H1 (cell line): ENCODE measurements at regions not wholly inside any gene's neighbourhood (a gene's known extent, or its start where the extent isn't known, plus 50 kb on each side); places are given as distances from the start of the nearest gene placed in this dataset.
A peak's percentile ranks its signal among the peaks of the same experiment; 100 is the strongest.

ENCODE experiments used
- CTCF ChIA-PET: fragments of 300-600 bp; sonication (Branson Sonifier 250); formaldehyde crosslinking; loops from one replicate; lab custom pipeline; 2021; ENCODE audit not compliant: partially characterized antibody; lab: Charles Lee
- POLR2A ChIA-PET: fragments of 300-600 bp; sonication (Branson Sonifier 250); formaldehyde crosslinking; loops from one replicate; lab custom pipeline; 2021; ENCODE audit warnings: inconsistent platforms; ENCODE audit not compliant: partially characterized antibody; lab: Charles Lee
- DNase-seq, 2 experiments: peaks; one replicate each; pipeline versions ENCODE4 v3.0.0 to v3.0.0-alpha.2; 2010 to 2022; ENCODE audit warnings: low spot score in 2 of 2, low read depth in 1 of 2, mixed read lengths in 1 of 2
- FAIRE-seq: peaks from 2 replicates; lab custom pipeline; 2011; peaks lifted over from hg19 to GRCh38; lab: Jason Lieb, UNC
- H2AFZ ChIP-seq: 2 replicates; pipeline ENCODE4 v1.8.1; 2012; ENCODE audit warnings: low read length, inconsistent platforms
- H2AK5ac ChIP-seq: 2 replicates; pipeline ENCODE4 v1.6.1; 2013; ENCODE audit warnings: low read depth, low read length
- H2BK120ac ChIP-seq: replicated peaks from 2 replicates; pipeline ENCODE3; 2013; ENCODE audit warnings: low read depth, low read length, inconsistent platforms
- H2BK12ac ChIP-seq: 2 replicates; pipeline ENCODE4 v1.6.1; 2013; ENCODE audit warnings: low read depth, low read length
- H2BK15ac ChIP-seq: 2 replicates; pipeline ENCODE4 v1.6.1; 2013; ENCODE audit warnings: low read length
- H2BK20ac ChIP-seq: 2 replicates; pipeline ENCODE4 v1.6.1; 2013; ENCODE audit warnings: low read length
- H2BK5ac ChIP-seq: 2 replicates; pipeline ENCODE4 v1.6.1; 2013; ENCODE audit warnings: low read depth, low read length
- H3K14ac ChIP-seq: 2 replicates; pipeline ENCODE4 v1.6.1; 2013; ENCODE audit warnings: inconsistent platforms; ENCODE audit not compliant: insufficient read length
- H3K18ac ChIP-seq: 2 replicates; pipeline ENCODE4 v1.6.1; 2013; ENCODE audit warnings: low read length; ENCODE audit errors: extremely low read depth
- H3K23ac ChIP-seq: 2 replicates; pipeline ENCODE4 v1.6.1; 2013; ENCODE audit warnings: inconsistent platforms; ENCODE audit not compliant: insufficient read length
- H3K23me2 ChIP-seq: 2 replicates; pipeline ENCODE4 v1.6.1; 2013; ENCODE audit warnings: low read depth, low read length
- H3K27ac ChIP-seq: 2 replicates; pipeline ENCODE4 v1.6.1; 2011; ENCODE audit warnings: low read depth, low read length, inconsistent platforms
- H3K27me3 ChIP-seq, 4 experiments: replicated peaks in 1 of 4; 1 replicate in 1 of 4; 2 replicates in 3 of 4; pipeline versions ENCODE4 v1.6.1 to v1.8.1; 2011 to 2013; ENCODE audit warnings: low read length in 3 of 4, mild to moderate bottlenecking in 3 of 4, inconsistent platforms in 2 of 4, mixed read lengths in 2 of 4, moderate library complexity in 1 of 4; ENCODE audit not compliant: control insufficient read depth in 3 of 4, insufficient read depth in 3 of 4; ENCODE audit errors: extremely low read depth in 1 of 4
- H3K36me3 ChIP-seq, 4 experiments: 2 replicates each; pipeline versions ENCODE4 v1.6.1 to v1.8.1; 2011 to 2013; ENCODE audit warnings: mild to moderate bottlenecking in 4 of 4, low read length in 3 of 4, moderate library complexity in 2 of 4, control low read depth in 1 of 4, inconsistent platforms in 1 of 4; ENCODE audit not compliant: insufficient read depth in 4 of 4, control insufficient read depth in 2 of 4
- H3K4ac ChIP-seq: replicated peaks from 2 replicates; pipeline ENCODE3; 2013; ENCODE audit warnings: low read length, low read depth, mixed read lengths, inconsistent platforms; ENCODE audit not compliant: insufficient read length
- H3K4me1 ChIP-seq, 4 experiments: replicated peaks in 1 of 4; 1 replicate in 1 of 4; 2 replicates in 3 of 4; pipeline versions ENCODE4 v1.6.1 to v1.8.1; 2011 to 2013; ENCODE audit warnings: low read length in 3 of 4, inconsistent platforms in 2 of 4, mixed read lengths in 1 of 4; ENCODE audit not compliant: insufficient read depth in 4 of 4, control insufficient read depth in 3 of 4
- H3K4me2 ChIP-seq, 2 experiments: 2 replicates each; pipeline versions ENCODE4 v1.6.1 to v1.8.1; 2011 to 2013; ENCODE audit warnings: low read depth in 2 of 2, low read length in 2 of 2, control low read depth in 1 of 2, inconsistent platforms in 1 of 2, mild to moderate bottlenecking in 1 of 2; ENCODE audit not compliant: insufficient read depth in 1 of 2
- H3K4me3 ChIP-seq, 4 experiments: fragments of 200-600, 300-600 bp in 1 of 4; sonication (generic), shearing (Covaris generic), sonication (Bioruptor Twin) in 1 of 4; 2 replicates each; pipeline versions ENCODE4 v1.5.1 to v1.8.1; 2011 to 2016; ENCODE audit warnings: low read length in 4 of 4, low read depth in 3 of 4, control low read depth in 2 of 4, inconsistent platforms in 2 of 4, mild to moderate bottlenecking in 2 of 4, mixed read lengths in 1 of 4, moderate library complexity in 1 of 4; ENCODE audit not compliant: insufficient read depth in 2 of 4; ENCODE audit errors: extremely low read depth in 1 of 4
- H3K56ac ChIP-seq: replicated peaks from 2 replicates; pipeline ENCODE3; 2013; ENCODE audit warnings: low read depth, mild to moderate bottlenecking, mixed read lengths, low read length, inconsistent platforms; ENCODE audit not compliant: insufficient read length
- H3K79me1 ChIP-seq: 2 replicates; pipeline ENCODE4 v1.6.1; 2013; ENCODE audit warnings: low read depth, low read length, control low read depth
- H3K79me2 ChIP-seq, 2 experiments: 2 replicates each; pipeline versions ENCODE4 v1.6.1 to v1.8.1; 2012 to 2013; ENCODE audit warnings: low read length in 2 of 2, mild to moderate bottlenecking in 2 of 2, inconsistent platforms in 1 of 2; ENCODE audit not compliant: insufficient read depth in 2 of 2, control insufficient read depth in 1 of 2
- H3K9ac ChIP-seq, 4 experiments: replicated peaks in 1 of 4; 1 replicate in 1 of 4; 2 replicates in 3 of 4; pipeline versions ENCODE4 v1.6.1 to v1.8.1; 2011 to 2013; ENCODE audit warnings: low read depth in 3 of 4, low read length in 3 of 4, control low read depth in 2 of 4, mild to moderate bottlenecking in 2 of 4, moderate library complexity in 2 of 4, inconsistent platforms in 1 of 4; ENCODE audit errors: extremely low read depth in 1 of 4
- H3K9me3 ChIP-seq, 2 experiments: 2 replicates each; pipeline versions ENCODE4 v1.6.1 to v1.8.1; 2012 to 2013; ENCODE audit warnings: mild to moderate bottlenecking in 2 of 2, moderate library complexity in 2 of 2, control low read depth in 1 of 2, inconsistent platforms in 1 of 2, low read depth in 1 of 2, low read length in 1 of 2, mixed read lengths in 1 of 2; ENCODE audit not compliant: insufficient read depth in 2 of 2
- H4K20me1 ChIP-seq, 2 experiments: replicated peaks in 1 of 2; 2 replicates each; pipeline versions ENCODE3 to v1.8.1; 2011 to 2013; ENCODE audit warnings: inconsistent platforms in 2 of 2, low read length in 2 of 2, mild to moderate bottlenecking in 1 of 2; ENCODE audit not compliant: insufficient read depth in 2 of 2, control insufficient read depth in 1 of 2
- H4K5ac ChIP-seq: 2 replicates; pipeline ENCODE4 v1.6.1; 2013; ENCODE audit warnings: low read length, low read depth, mixed read lengths, inconsistent platforms; ENCODE audit not compliant: insufficient read length
- H4K8ac ChIP-seq: 2 replicates; pipeline ENCODE4 v1.8.0; 2013; ENCODE audit warnings: mild to moderate bottlenecking, moderate library complexity, low read length, inconsistent platforms; ENCODE audit not compliant: insufficient read depth; ENCODE audit errors: extremely low read depth
- H4K91ac ChIP-seq: replicated peaks from 2 replicates; pipeline ENCODE3; 2013; ENCODE audit warnings: low read length, mixed read lengths, inconsistent platforms; ENCODE audit not compliant: insufficient read length
- HDAC2 ChIP-seq, 2 experiments: fragments of 300-600 bp in 1 of 2; sonication (generic) in 1 of 2; IDR thresholded peaks; 2 replicates each; pipeline ENCODE4 v1.6.1; 2011 to 2012; ENCODE audit warnings: low read depth in 2 of 2, low read length in 2 of 2, mild to moderate bottlenecking in 2 of 2, moderate library complexity in 2 of 2, borderline replicate concordance in 1 of 2, inconsistent platforms in 1 of 2
- KDM5A ChIP-seq: fragments of 200-600 bp; IDR thresholded peaks from 2 replicates; pipeline ENCODE4 v1.7.1; 2012; ENCODE audit warnings: mild to moderate bottlenecking, low read length, inconsistent platforms, mixed read lengths
- NRF1 ChIP-seq: IDR thresholded peaks from 2 replicates; pipeline ENCODE4 v1.6.1; 2011; ENCODE audit warnings: mild to moderate bottlenecking, low read depth, low read length, improper control_type of control experiment
- POLR2A ChIP-seq, 2 experiments: IDR thresholded peaks; 1 replicate in 1 of 2; 2 replicates in 1 of 2; pipeline ENCODE4 v1.6.1; 2011; ENCODE audit warnings: low read depth in 2 of 2, low read length in 2 of 2, mild to moderate bottlenecking in 2 of 2; ENCODE audit errors: control extremely low read depth in 1 of 2
- POU5F1 ChIP-seq: IDR thresholded peaks from 2 replicates; pipeline ENCODE4 v1.6.1; 2011; ENCODE audit warnings: low read depth, mild to moderate bottlenecking, low read length, moderate library complexity
- RBBP5 ChIP-seq: IDR thresholded peaks from 2 replicates; pipeline ENCODE4 v1.7.1; 2012; ENCODE audit warnings: low read depth, mild to moderate bottlenecking, inconsistent platforms, low read length, moderate library complexity, borderline replicate concordance
- RFX5 ChIP-seq: IDR thresholded peaks from 2 replicates; pipeline ENCODE4 v1.6.1; 2011; ENCODE audit warnings: low read depth, low read length, improper control_type of control experiment, borderline replicate concordance
- SAP30 ChIP-seq: fragments of 300-600 bp; sonication (generic); IDR thresholded peaks from 2 replicates; pipeline ENCODE4 v1.7.1; 2012; ENCODE audit warnings: low read length, moderate library complexity, mild to moderate bottlenecking, inconsistent platforms; ENCODE audit not compliant: insufficient read depth, insufficient replicate concordance
- SIRT6 ChIP-seq: IDR thresholded peaks from one replicate; pipeline ENCODE4 v1.7.1; 2012; ENCODE audit warnings: low read length, inconsistent platforms
- SIX5 ChIP-seq: IDR thresholded peaks from 2 replicates; pipeline ENCODE4 v1.6.1; 2011; ENCODE audit warnings: mild to moderate bottlenecking, low read depth, low read length
- SP4 ChIP-seq: IDR thresholded peaks from 2 replicates; pipeline ENCODE4 v1.6.1; 2012; ENCODE audit warnings: low read length, inconsistent platforms
- TEAD4 ChIP-seq: IDR thresholded peaks from 2 replicates; pipeline ENCODE4 v1.6.1; 2012; ENCODE audit warnings: low read depth, low read length, inconsistent platforms, mixed read lengths
- USF2 ChIP-seq: IDR thresholded peaks from 2 replicates; pipeline ENCODE4 v1.6.1; 2011; ENCODE audit warnings: low read length, improper control_type of control experiment
- WGBS, 2 experiments: shearing (Covaris generic) in 1 of 2; methylation state at CpG; one replicate each; pipeline versions ENCODE4 v1.1.6 to v1.1.7; 2013 to 2015; ENCODE audit warnings: low lambda C conversion rate in 2 of 2, mixed read lengths in 2 of 2, inconsistent platforms in 1 of 2, low coverage in 1 of 2, missing lambda C conversion rate in 1 of 2; ENCODE audit not compliant: insufficient replicate concordance in 2 of 2, insufficient coverage in 1 of 2, insufficient read length in 1 of 2; ENCODE audit errors: extremely low coverage in 1 of 2, missing lambda C conversion rate in 1 of 2; 5-methylcytosine and 5-hydroxymethylcytosine counted together

GRCh38 chr12:4118601-4119156 lies 154.9 kb upstream of the CCND2 start:
- Histone ChIP-seq H3K79me2 (no peaks in the 10 kb centered on the region), H3K14ac (no peak overlapping the region), H3K4me1 (peaks cover 5 to 10% (median 6%) of the 10 kb centered on the region in 4 experiments), H4K8ac (no peak overlapping the region), H3K4me2 (no peak overlapping the region), H3K79me1 (no peaks in the 10 kb centered on the region), H2BK20ac (no peak overlapping the region), H2BK5ac (0 out of 2 replicates have a peak overlapping the region, but pooled peaks have one; percentile 18), H2AK5ac (no peak overlapping the region), H3K9me3 (no peaks in the 10 kb centered on the region), H2BK120ac (no peak overlapping the region), H3K9ac (no peak overlapping the region), H3K23ac (no peak overlapping the region), H2AFZ (no peak overlapping the region), H4K20me1 (no peaks in the 10 kb centered on the region), H3K27ac (no peak overlapping the region), H3K36me3 (no peaks in the 10 kb centered on the region), H3K27me3 (no peaks in the 10 kb centered on the region), H3K18ac (no peak overlapping the region), H4K91ac (no peak overlapping the region), H2BK12ac (no peak overlapping the region), H3K4ac (no peak overlapping the region), H3K23me2 (peaks cover 1% of the 10 kb centered on the region; the same call in 1 of the 2 replicates), H2BK15ac (0 out of 2 replicates have a peak overlapping the region, but pooled peaks have one; percentile 4), H4K5ac (no peak overlapping the region), H3K56ac (no peak overlapping the region), H3K4me3 (no peak overlapping the region)
- DNase-seq (peak in 1 of 2 experiments; percentile 23), FAIRE-seq (no peak)
- CTCF ChIA-PET: interaction anchor here (1.8 to 6.6 kb wide), 5 partner anchors 11 to 158 kb away, joined by 7 to 44 read pairs (median 22); partner anchors contain the start of gene CCND2
- POLR2A ChIA-PET: interaction anchor here (0.8 to 10.1 kb wide), 4 partner anchors 16 to 240 kb away, joined by 3 to 58 read pairs (median 13); no protein-coding TSS in a partner anchor
- 86% methylated on average over 7 of the region's 7 CpGs; no CpG with 5 or more reads in 1 of the 2 experiments for WGBS, 2 experiments
- TF ChIP-seq USF2 (no peak), SP4 (no peak), TEAD4 (no peak), SIX5 (no peak), NRF1 (no peak), HDAC2 (IDR thresholded peaks at IDR 0.05; ENCODE audit: borderline replicate concordance in 1 of 2, low read depth in 2 of 2, low read length in 2 of 2) (no peak), KDM5A (no peak), POLR2A (IDR thresholded peaks at IDR 0.05; ENCODE audit: control extremely low read depth in 1 of 2, low read depth in 2 of 2, low read length in 2 of 2) (no peak), POU5F1 (no peak), RBBP5 (no peak), SAP30 (no peak), RFX5 (no peak), SIRT6 (no peak)
